Mesothelial cell of epicardium (in vitro differentiated cells): ENCODE measurements at regions not wholly inside any gene's neighbourhood (a gene's known extent, or its start where the extent isn't known, plus 50 kb on each side); places are given as distances from the start of the nearest gene placed in this dataset.

Experiments used
- DNase-seq, 2 experiments: peaks; one replicate each; pipeline ENCODE4 v3.0.0; 2021; ENCODE audit warnings: low spot score in 2 of 2; ENCODE audit not compliant: unreplicated experiment in 2 of 2
- H3K27ac Mint-ChIP-seq: 2 replicates; pipeline ENCODE4 v1.8.0; 2021; ENCODE audit warnings: mixed read lengths
- H3K27me3 Mint-ChIP-seq: 2 replicates; pipeline ENCODE4 v1.8.0; 2021; ENCODE audit warnings: low read depth, mixed read lengths
- H3K36me3 Mint-ChIP-seq: 2 replicates; pipeline ENCODE4 v1.8.0; 2021; ENCODE audit warnings: mixed read lengths
- H3K4me1 Mint-ChIP-seq: 2 replicates; pipeline ENCODE4 v1.8.0; 2021; ENCODE audit warnings: mixed read lengths
- H3K4me3 Mint-ChIP-seq: 2 replicates; pipeline ENCODE4 v1.8.0; 2021; ENCODE audit warnings: mild to moderate bottlenecking, moderate library complexity, mixed read lengths
- H3K9me3 Mint-ChIP-seq: 2 replicates; pipeline ENCODE4 v1.8.0; 2021; ENCODE audit warnings: mixed read lengths
- CTCF ChIP-seq: fragments of 200-600 bp; sonication (generic); IDR thresholded peaks from one replicate; pipeline ENCODE4 v1.5.0; 2021; ENCODE audit warnings: antibody characterized with exemption; ENCODE audit not compliant: unreplicated experiment

- Mint-ChIP-seq H3K36me3 (no peaks in the 10 kb centered on the region), H3K9me3 (no peaks in the 10 kb centered on the region), H3K4me1 (peaks cover 12% of the 10 kb centered on the region), H3K4me3 (no peak overlapping the region), H3K27me3 (peaks cover 24% of the 10 kb centered on the region), H3K27ac (no peak overlapping the region)
- TF ChIP-seq CTCF = no peak
- no peak for DNase-seq
These were observed 148.5 kb upstream of the SATB2 start for GRCh38 chr2:199606193-199606780.

DNA sequence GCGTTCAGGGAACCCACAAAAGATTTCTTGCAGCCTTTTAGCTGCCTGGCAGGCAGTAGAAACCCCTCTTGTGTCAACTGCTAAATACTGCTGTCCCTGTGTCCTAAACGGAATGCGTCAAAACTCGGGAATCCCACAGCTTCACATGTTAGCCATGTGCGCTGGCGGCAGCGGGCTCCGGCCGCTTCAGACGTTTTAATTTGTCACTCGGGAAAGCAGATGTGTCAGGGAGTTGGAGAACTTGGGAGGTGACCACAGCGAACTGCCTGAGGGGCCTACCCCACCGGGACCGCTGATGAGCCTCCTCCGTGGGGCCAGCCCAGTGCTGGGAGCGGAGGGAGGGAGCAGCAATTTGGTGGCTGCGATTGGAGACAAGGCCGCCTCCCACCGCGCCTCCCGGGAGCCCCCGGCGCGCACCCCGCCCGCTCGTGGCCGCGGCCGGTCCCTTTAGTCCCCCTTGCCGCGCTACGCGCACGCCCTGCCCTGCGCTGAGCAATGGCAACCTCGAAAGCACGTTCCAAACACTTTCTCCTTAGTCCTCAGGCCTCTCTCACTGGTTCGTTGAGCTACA, 146.1 kb upstream of the SATB2 start:
- no peak for DNase-seq
- Mint-ChIP-seq H3K27ac (no peak overlapping the region), H3K4me1 (peaks cover 12% of the 10 kb centered on the region), H3K36me3 (no peaks in the 10 kb centered on the region), H3K9me3 (no peaks in the 10 kb centered on the region), H3K27me3 (peaks cover 37% of the 10 kb centered on the region), H3K4me3 (peak overlapping the region; percentile 53)
- no peak for TF ChIP-seq CTCF

DNA sequence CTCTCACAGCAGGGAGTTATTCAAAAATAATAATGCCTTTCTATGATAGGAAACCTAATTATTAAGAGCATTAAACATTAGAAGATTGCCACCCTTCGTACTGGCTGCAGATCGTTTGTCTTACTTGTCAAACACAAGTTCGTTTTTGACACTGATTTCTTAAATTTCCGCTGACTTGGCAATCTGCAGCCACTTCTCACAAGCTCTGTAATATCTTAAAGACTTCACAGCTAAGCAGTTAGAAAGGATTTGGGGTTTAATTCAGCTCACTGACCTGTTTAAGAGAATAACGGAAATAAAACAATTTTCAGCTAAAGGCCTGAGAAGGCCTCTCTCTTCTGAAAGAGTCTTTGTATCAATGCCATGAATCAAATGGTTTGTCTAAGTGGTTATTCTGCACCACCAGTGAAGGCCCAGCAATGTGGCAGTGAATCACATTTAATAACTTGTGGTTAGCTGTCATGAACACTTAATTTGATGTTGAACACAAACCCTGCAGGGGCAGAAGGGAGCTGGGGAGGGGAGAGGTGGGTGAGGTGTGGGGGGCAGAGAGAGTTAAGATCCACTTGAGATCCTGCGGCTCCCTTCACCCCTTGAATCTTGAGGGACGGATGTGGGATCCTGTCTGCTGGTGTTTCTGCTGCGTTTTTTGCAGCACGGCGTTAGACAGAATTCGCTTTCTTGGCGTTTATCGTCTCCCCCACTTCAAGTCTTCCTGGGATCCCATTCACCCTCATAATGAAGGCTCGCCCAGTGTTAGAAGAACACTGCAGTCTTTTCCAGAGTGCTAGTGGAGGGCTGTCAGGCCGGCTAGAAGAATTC, 145.4 kb upstream of the SATB2 start:
- H3K4me1 Mint-ChIP-seq = peaks cover 12% of the 10 kb centered on the region
- peak overlapping the region; percentile 53 for H3K4me3 Mint-ChIP-seq
- no peak overlapping the region for H3K27ac Mint-ChIP-seq
- no peaks in the 10 kb centered on the region for H3K9me3 Mint-ChIP-seq
- H3K27me3 Mint-ChIP-seq = peaks cover 41% of the 10 kb centered on the region
- no peaks in the 10 kb centered on the region for H3K36me3 Mint-ChIP-seq
- no peak for DNase-seq
- no peak for TF ChIP-seq CTCF

DNA sequence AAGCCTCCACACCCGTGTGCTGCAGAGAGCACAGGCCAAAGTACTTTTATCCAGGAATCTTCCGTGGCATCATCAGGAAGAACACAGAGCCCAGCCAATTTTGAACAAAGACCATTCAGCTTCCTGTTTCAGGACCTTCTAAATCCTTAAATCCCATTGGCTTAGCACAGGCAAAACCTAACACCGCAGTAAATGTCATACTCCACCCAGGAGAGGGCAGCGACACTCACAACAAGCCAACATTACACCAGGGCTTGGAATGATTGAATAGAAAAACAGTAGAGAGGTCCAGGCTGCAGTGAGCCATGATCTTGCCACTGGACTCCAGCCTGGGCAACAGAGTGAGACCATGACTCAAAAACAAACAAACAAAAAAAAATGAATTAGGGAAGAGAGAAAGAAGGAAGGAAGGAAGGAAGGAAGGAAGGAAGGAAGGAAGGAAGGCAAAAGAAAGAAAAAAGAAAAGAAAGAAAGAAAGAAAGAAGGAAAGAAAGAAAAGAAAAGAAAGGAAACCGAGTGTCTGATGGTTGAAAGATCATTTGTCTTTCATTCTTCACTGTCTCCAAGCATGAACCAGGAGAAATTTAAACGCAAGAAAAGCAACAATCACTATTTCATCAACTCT, 144.6 kb upstream of the SATB2 start:
- Mint-ChIP-seq H3K27ac (no peak overlapping the region), H3K9me3 (no peaks in the 10 kb centered on the region), H3K4me3 (no peak overlapping the region), H3K4me1 (peaks cover 12% of the 10 kb centered on the region), H3K27me3 (peaks cover 44% of the 10 kb centered on the region), H3K36me3 (no peaks in the 10 kb centered on the region)
- no peak for TF ChIP-seq CTCF
- DNase-seq = no peak

- Mint-ChIP-seq H3K36me3 (no peaks in the 10 kb centered on the region), H3K4me1 (no peaks in the 10 kb centered on the region), H3K9me3 (no peaks in the 10 kb centered on the region), H3K27me3 (peaks cover 28% of the 10 kb centered on the region), H3K27ac (no peak overlapping the region), H3K4me3 (no peak overlapping the region)
- no peak for DNase-seq
- TF ChIP-seq CTCF = no peak
These were observed 138.8 kb upstream of the SATB2 start for GRCh38 chr2:199596549-199596948.
